Stomach (tissue), 8 donors: ENCODE measurements at regions not wholly inside any gene's neighbourhood (a gene's known extent, or its start where the extent isn't known, plus 50 kb on each side); places are given as distances from the start of the nearest gene placed in this dataset.
"Not testable (repeated sequence)": the region's sequence is repeated elsewhere in the genome, so short reads cannot be mapped to it uniquely, and the experiment has no call there.

Experiments used
- DNase-seq, 2 donors: peaks; one replicate each; pipeline versions ENCODE4 v3.0.0 to v3.0.0-alpha.2; 2013 to 2019
- H3K27ac ChIP-seq, 5 donors: fragments of 200-600 bp in 4 of 5; sonication (generic) in 4 of 5; one replicate each; pipeline ENCODE4 v1.5.1; 2013 to 2019; ENCODE audit warnings: mild to moderate bottlenecking in 1 of 5, moderate library complexity in 1 of 5
- H3K27me3 ChIP-seq, 3 donors: fragments of 200-600 bp; sonication (generic); one replicate each; pipeline ENCODE4 v1.5.1; 2017 to 2019; ENCODE audit warnings: mixed run types in 1 of 3
- H3K36me3 ChIP-seq, 4 donors: fragments of 200-600 bp; sonication (generic); 1 replicate in 3 of 4; 2 replicates in 1 of 4; pipeline ENCODE4 v1.5.1; 2016 to 2019
- H3K4me1 ChIP-seq, 4 donors: fragments of 200-600 bp; sonication (generic); one replicate each; pipeline ENCODE4 v1.5.1; 2016 to 2019
- H3K4me3 ChIP-seq, 4 donors: fragments of 200-600 bp; sonication (generic) in 3 of 4; one replicate each; pipeline ENCODE4 v1.5.1; 2016 to 2019; ENCODE audit warnings: mild to moderate bottlenecking in 1 of 4
- H3K9me3 ChIP-seq, 4 donors: fragments of 200-600 bp; sonication (generic); one replicate each; pipeline ENCODE4 v1.5.1; 2016 to 2019
- EP300 ChIP-seq: sonication (generic); formaldehyde crosslinking; IDR thresholded peaks from one replicate; pipeline ENCODE4 v1.6.1; 2017; ENCODE audit warnings: antibody characterized with exemption
- POLR2A ChIP-seq, 4 donors: fragments of 450-650 bp; IDR thresholded peaks; one replicate each; pipeline ENCODE4 v1.6.1; 2016; ENCODE audit warnings: antibody characterized with exemption in 4 of 4, control low read depth in 2 of 4, mild to moderate bottlenecking in 1 of 4, moderate library complexity in 1 of 4
- POLR2AphosphoS5 ChIP-seq, 3 donors: sonication (generic); formaldehyde crosslinking; IDR thresholded peaks; one replicate each; pipeline ENCODE4 v1.6.1; 2016; ENCODE audit warnings: antibody characterized with exemption in 3 of 3
- WGBS, 5 donors: extraction: QIAGEN DNeasy Blood & Tissue Kit in 3 of 5; methylation state at CpG; one replicate each; pipeline versions ENCODE4 v1.1.5 to v1.1.7; 2013 to 2018; 5-methylcytosine and 5-hydroxymethylcytosine counted together
- intact Hi-C: fragments of 100-400 bp; cut with DNase I; formaldehyde crosslinking; loops from one replicate; pipeline ENCODE4 v1.15.1; 2023; ENCODE audit warnings: low total_unique reads
- TF ChIP-seq, protein P1 (sequence below), 7 experiments: fragments of 450-650 bp in 4 of 7; fragments of 200-600 bp in 3 of 7; sonication (generic) in 3 of 7; IDR thresholded peaks; one replicate each; pipeline ENCODE4 v1.5.1; 2016 to 2019; ENCODE audit warnings: antibody characterized with exemption in 7 of 7, control low read depth in 2 of 7, mild to moderate bottlenecking in 1 of 7
- donor health status: healthy with polysubstance abuse.
- donor health status: Bipolar disorder and iron deficiency.
- donor health status: healthy.

GRCh38 chr1:181972256-181972655, 89.3 kb downstream of the ZNF648 start:
- WGBS, 5 donors = 89 to 96% (median 93%) methylated on average over 1 of the region's 1 CpG
- TF ChIP-seq POLR2AphosphoS5 (IDR thresholded peaks at IDR 0.05) = no peak
- TF ChIP-seq, protein P1, sequence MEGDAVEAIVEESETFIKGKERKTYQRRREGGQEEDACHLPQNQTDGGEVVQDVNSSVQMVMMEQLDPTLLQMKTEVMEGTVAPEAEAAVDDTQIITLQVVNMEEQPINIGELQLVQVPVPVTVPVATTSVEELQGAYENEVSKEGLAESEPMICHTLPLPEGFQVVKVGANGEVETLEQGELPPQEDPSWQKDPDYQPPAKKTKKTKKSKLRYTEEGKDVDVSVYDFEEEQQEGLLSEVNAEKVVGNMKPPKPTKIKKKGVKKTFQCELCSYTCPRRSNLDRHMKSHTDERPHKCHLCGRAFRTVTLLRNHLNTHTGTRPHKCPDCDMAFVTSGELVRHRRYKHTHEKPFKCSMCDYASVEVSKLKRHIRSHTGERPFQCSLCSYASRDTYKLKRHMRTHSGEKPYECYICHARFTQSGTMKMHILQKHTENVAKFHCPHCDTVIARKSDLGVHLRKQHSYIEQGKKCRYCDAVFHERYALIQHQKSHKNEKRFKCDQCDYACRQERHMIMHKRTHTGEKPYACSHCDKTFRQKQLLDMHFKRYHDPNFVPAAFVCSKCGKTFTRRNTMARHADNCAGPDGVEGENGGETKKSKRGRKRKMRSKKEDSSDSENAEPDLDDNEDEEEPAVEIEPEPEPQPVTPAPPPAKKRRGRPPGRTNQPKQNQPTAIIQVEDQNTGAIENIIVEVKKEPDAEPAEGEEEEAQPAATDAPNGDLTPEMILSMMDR (IDR thresholded peaks at IDR 0.05) = no peak
- no peak for TF ChIP-seq POLR2A (IDR thresholded peaks at IDR 0.05)
- TF ChIP-seq EP300 = no peak
- Histone ChIP-seq H3K36me3 (no peaks in the 10 kb centered on the region), H3K4me3 (no peak overlapping the region), H3K27ac (no peak overlapping the region), H3K27me3 (peaks cover 0 to 13% (median 0%) of the 10 kb centered on the region in 3 donors), H3K4me1 (no peaks in the 10 kb centered on the region), H3K9me3 (peaks cover 0 to 28% (median 12%) of the 10 kb centered on the region in 4 donors)
- intact Hi-C loops = no loop called here
- DNase-seq = no peak

DNA sequence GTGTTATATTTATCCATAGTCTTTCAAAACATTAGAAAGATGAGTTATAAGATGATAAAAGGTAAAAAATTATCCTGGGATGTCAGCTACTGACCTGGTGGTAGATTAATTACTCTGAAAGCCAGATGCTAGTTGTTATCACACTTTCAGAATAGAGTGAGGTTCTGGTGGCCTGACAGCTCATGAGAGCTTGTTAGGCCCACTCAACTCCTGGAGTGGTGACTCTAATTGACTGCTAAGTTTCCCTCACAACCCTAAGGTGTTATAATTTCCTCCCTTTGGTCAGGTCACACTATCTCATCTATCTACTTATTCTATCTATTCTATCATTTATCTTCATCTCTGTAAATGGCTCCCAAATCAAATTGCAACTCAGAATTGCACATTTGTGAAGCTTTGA, 90.1 kb downstream of the ZNF648 start:
- no peaks in the 10 kb centered on the region for H3K4me1 ChIP-seq
- TF ChIP-seq EP300 = no peak
- no peak for TF ChIP-seq POLR2AphosphoS5 (IDR thresholded peaks at IDR 0.05)
- TF ChIP-seq POLR2A (IDR thresholded peaks at IDR 0.05) = no peak
- TF ChIP-seq, protein P1 (IDR thresholded peaks at IDR 0.05) = no peak
- peaks cover 0 to 22% (median 9%) of the 10 kb centered on the region in 4 donors for H3K9me3 ChIP-seq
- intact Hi-C loops = no loop called here
- H3K27me3 ChIP-seq = peaks cover 0 to 13% (median 0%) of the 10 kb centered on the region in 3 donors
- H3K27ac ChIP-seq = no peak overlapping the region
- no peak overlapping the region for H3K4me3 ChIP-seq
- DNase-seq = no peak
- H3K36me3 ChIP-seq = no peaks in the 10 kb centered on the region

- H3K4me1 ChIP-seq = no peaks in the 10 kb centered on the region
- TF ChIP-seq POLR2A (IDR thresholded peaks at IDR 0.05) = no peak
- TF ChIP-seq POLR2AphosphoS5 (IDR thresholded peaks at IDR 0.05) = no peak
- TF ChIP-seq EP300 = no peak
- TF ChIP-seq, protein P1 (IDR thresholded peaks at IDR 0.05) = no peak
- H3K36me3 ChIP-seq = no peaks in the 10 kb centered on the region
- intact Hi-C loops = no loop called here
- 65 to 85% (median 72%) methylated on average over 2 of the region's 2 CpGs for WGBS, 5 donors
- H3K9me3 ChIP-seq = peaks cover 0 to 7% (median 2%) of the 10 kb centered on the region in 4 donors
- H3K27ac ChIP-seq = no peak overlapping the region
- H3K4me3 ChIP-seq = no peak overlapping the region
- H3K27me3 ChIP-seq = peaks cover 0 to 4% (median 0%) of the 10 kb centered on the region in 3 donors
- DNase-seq = no peak
These were observed 91.6 kb downstream of the ZNF648 start for GRCh38 chr1:181969902-181970301.

- H3K27me3 ChIP-seq, H3K27ac ChIP-seq, H3K36me3 ChIP-seq, intact Hi-C loops, DNase-seq, H3K4me3 ChIP-seq, H3K4me1 ChIP-seq: not testable (repeated sequence)
- whole genome bisulfite sequencing, 5 donors = 87 to 99% (median 97%) methylated on average over 8 to 11 of the region's 11 CpGs
- peaks cover 4 to 39% (median 25%) of the 10 kb centered on the region in 4 donors for H3K9me3 ChIP-seq
These were observed 106.8 kb downstream of the ZNF648 start for GRCh38 chr1:181954696-181955095.

GRCh38 chr1:181954178-181954577, 107.3 kb downstream of the ZNF648 start:
- H3K27me3 ChIP-seq, intact Hi-C loops, H3K4me3 ChIP-seq, DNase-seq, H3K4me1 ChIP-seq, H3K27ac ChIP-seq, H3K36me3 ChIP-seq: not testable (repeated sequence)
- H3K9me3 ChIP-seq = peaks cover 4 to 34% (median 22%) of the 10 kb centered on the region in 4 donors
- WGBS, 5 donors = 83 to 92% (median 91%) methylated on average over 7 of the region's 7 CpGs
